HCT116 (cell line): ENCODE measurements at regions not wholly inside any gene's neighbourhood (a gene's known extent, or its start where the extent isn't known, plus 50 kb on each side); places are given as distances from the start of the nearest gene placed in this dataset.

Experiments
- ATAC-seq: fragments of 200-7000 bp; cut with Tn5 transposase; 2 replicates; pipeline ENCODE4 v1.9.1; 2020; ENCODE audit warnings: mild to moderate bottlenecking, moderate library complexity
- BruUV-seq: library from RNA; stranded (reverse); fragments of 400-500 nt; replicated peaks from 2 replicates; lab custom pipeline; 2021; lab: Mats Ljungman, UMichigan
- CTCF ChIA-PET: fragments of 300-600 bp; sonication (Branson Sonifier 250); formaldehyde crosslinking; loops from one replicate; lab custom pipeline; 2021; ENCODE audit warnings: antibody characterized with exemption; lab: Charles Lee
- POLR2A ChIA-PET: fragments of 300-600, 350-600 bp; sonication (Branson Sonifier 250); formaldehyde crosslinking; loops from one replicate; lab custom pipeline; 2021; ENCODE audit warnings: antibody characterized with exemption; lab: Charles Lee
- RAD21 ChIA-PET, 2 experiments: fragments of 300-600 bp; sonication (Branson Sonifier 250); formaldehyde crosslinking; loops; one replicate each; lab custom pipeline; 2023; ENCODE audit warnings: low total read pairs in 2 of 2; ENCODE audit not compliant: uncharacterized antibody in 2 of 2, unreplicated experiment in 2 of 2, low non-redundant PET in 1 of 2; lab: Charles Lee
- DNase-seq: peaks from one replicate; pipeline ENCODE4 v3.0.0-alpha.2; 2010; ENCODE audit warnings: low read depth, low spot score
- H2AFZ ChIP-seq: fragments of 200-600 bp; shearing (Covaris generic), sonication (generic); 2 replicates; pipeline ENCODE4 v1.6.1; 2017; ENCODE audit warnings: low read depth, mixed run types, mixed read lengths, antibody characterized with exemption, low read length; ENCODE audit not compliant: poor library complexity, severe bottlenecking
- H3K27ac ChIP-seq: 2 replicates; pipeline ENCODE4 v1.5.1; 2012; ENCODE audit warnings: low read depth, low read length
- H3K27me3 ChIP-seq: fragments of 200-600 bp; sonication (generic); 2 replicates; pipeline ENCODE4 v1.6.1; 2016; ENCODE audit warnings: mixed run types, low read length, mixed read lengths; ENCODE audit not compliant: insufficient read depth
- H3K36me3 ChIP-seq, 2 experiments: fragments of 200-500 bp in 1 of 2; fragments of 200-600 bp in 1 of 2; sonication (Bioruptor generic) in 1 of 2; sonication (generic) in 1 of 2; 2 replicates each; pipeline versions ENCODE4 v1.5.1 to v1.6.1; 2014 to 2016; ENCODE audit warnings: low read length in 2 of 2, inconsistent platforms in 1 of 2, mixed read lengths in 1 of 2, mixed run types in 1 of 2; ENCODE audit not compliant: insufficient read depth in 2 of 2, control insufficient read depth in 1 of 2
- H3K4me1 ChIP-seq, 2 experiments: fragments of 200-600 bp in 1 of 2; sonication (generic) in 1 of 2; 2 replicates each; pipeline versions ENCODE4 v1.5.1 to v1.6.1; 2012 to 2017; ENCODE audit warnings: low read length in 2 of 2, inconsistent platforms in 1 of 2, mild to moderate bottlenecking in 1 of 2, mixed read lengths in 1 of 2, mixed run types in 1 of 2, moderate library complexity in 1 of 2; ENCODE audit not compliant: insufficient read depth in 2 of 2, control insufficient read depth in 1 of 2
- H3K4me2 ChIP-seq: fragments of 200-600 bp; sonication (generic); 2 replicates; pipeline ENCODE4 v1.6.1; 2017; ENCODE audit warnings: mixed run types, low read length, mixed read lengths
- H3K4me3 ChIP-seq, 2 experiments: fragments of 200-600 bp in 1 of 2; sonication (generic) in 1 of 2; replicated peaks in 1 of 2; 2 replicates each; pipeline ENCODE4 v1.5.1; 2011 to 2016; ENCODE audit warnings: low read length in 2 of 2, control low read depth in 1 of 2, low read depth in 1 of 2, mild to moderate bottlenecking in 1 of 2, mixed read lengths in 1 of 2, mixed run types in 1 of 2
- H3K79me2 ChIP-seq: fragments of 200-600 bp; sonication (generic); 2 replicates; pipeline ENCODE4 v1.6.1; 2017; ENCODE audit warnings: mild to moderate bottlenecking, mixed run types, low read length, moderate library complexity, mixed read lengths; ENCODE audit not compliant: insufficient read depth
- H3K9ac ChIP-seq: fragments of 200-600 bp; sonication (generic); 2 replicates; pipeline ENCODE4 v1.6.1; 2016; ENCODE audit warnings: low read length, mixed read lengths
- H3K9me2 ChIP-seq: fragments of 200-600 bp; sonication (generic), shearing (Covaris generic); 2 replicates; pipeline ENCODE4 v1.6.1; 2017; ENCODE audit warnings: mixed run types, mild to moderate bottlenecking, moderate library complexity; ENCODE audit not compliant: insufficient read depth
- H3K9me3 ChIP-seq, 2 experiments: fragments of 200-500 bp in 1 of 2; fragments of 200-600 bp in 1 of 2; sonication (Bioruptor generic) in 1 of 2; sonication (generic) in 1 of 2; 2 replicates each; pipeline ENCODE4 v1.6.1; 2014 to 2017; ENCODE audit warnings: low read length in 2 of 2, mixed read lengths in 2 of 2, inconsistent platforms in 1 of 2, low read depth in 1 of 2, mild to moderate bottlenecking in 1 of 2, mixed run types in 1 of 2, moderate library complexity in 1 of 2; ENCODE audit not compliant: control insufficient read depth in 1 of 2, insufficient read depth in 1 of 2
- H4K20me1 ChIP-seq: fragments of 200-600 bp; sonication (generic), shearing (Covaris generic); 2 replicates; pipeline ENCODE4 v1.6.1; 2017; ENCODE audit warnings: mixed run types, mild to moderate bottlenecking, moderate library complexity; ENCODE audit not compliant: insufficient read depth
- ATF3 ChIP-seq: IDR thresholded peaks from 2 replicates; pipeline ENCODE4 v1.6.1; 2012
- CBX3 ChIP-seq: IDR thresholded peaks from 2 replicates; pipeline ENCODE4 v1.6.1; 2012; ENCODE audit warnings: low read depth
- EZH2phosphoT487 ChIP-seq: fragments of 200-600 bp; IDR thresholded peaks from 2 replicates; pipeline ENCODE4 v1.6.1; 2018; ENCODE audit warnings: antibody characterized with exemption, borderline replicate concordance
- FOSL1 ChIP-seq: IDR thresholded peaks from 2 replicates; pipeline ENCODE4 v1.6.1; 2012; ENCODE audit warnings: low read depth
- JUND ChIP-seq: IDR thresholded peaks from 2 replicates; pipeline ENCODE4 v1.6.1; 2012
- MAX ChIP-seq: IDR thresholded peaks from 2 replicates; pipeline ENCODE4 v1.6.1; 2012
- POLR2A ChIP-seq: IDR thresholded peaks from 2 replicates; pipeline ENCODE4 v1.7.0; 2011; ENCODE audit warnings: borderline replicate concordance; ENCODE audit not compliant: insufficient read depth, insufficient read length; ENCODE audit errors: extremely low read depth
- RAD21 ChIP-seq: IDR thresholded peaks from 2 replicates; pipeline ENCODE4 v1.6.1; 2012; ENCODE audit warnings: low read depth, mild to moderate bottlenecking
- REST ChIP-seq: IDR thresholded peaks from 2 replicates; pipeline ENCODE4 v1.6.1; 2012; ENCODE audit warnings: low read depth
- SIN3A ChIP-seq: IDR thresholded peaks from 2 replicates; pipeline ENCODE4 v1.6.1; 2012; ENCODE audit warnings: low read depth
- ZNF274 ChIP-seq: fragments of 200-500 bp; sonication (Bioruptor generic); IDR thresholded peaks from 2 replicates; pipeline ENCODE4 v1.6.1; 2014; ENCODE audit warnings: mild to moderate bottlenecking, low read depth, low read length, inconsistent platforms
- intact Hi-C: fragments of 100-400 bp; cut with micrococcal nuclease; formaldehyde crosslinking; loops from 2 replicates; pipeline ENCODE4 v1.10.0; 2022

- H3K27ac ChIP-seq: no peak overlapping the region
- no peak overlapping the region for H2AFZ ChIP-seq
- RAD21 ChIA-PET: no interaction called here
- H3K27me3 ChIP-seq: no peaks in the 10 kb centered on the region
- POLR2A ChIA-PET: no interaction called here
- no peaks in the 10 kb centered on the region for H3K36me3 ChIP-seq
- H3K4me2 ChIP-seq: no peak overlapping the region
- ATAC-seq (no peak), DNase-seq (no peak)
- intact Hi-C loops: loop anchor here (10.0 kb wide), 1 partner anchor 669 kb away; the partner anchor contains the start of gene NXPH2
- no peaks in the 10 kb centered on the region for H3K9me3 ChIP-seq
- no peaks in the 10 kb centered on the region for H4K20me1 ChIP-seq
- no peak overlapping the region for H3K9ac ChIP-seq
- H3K9me2 ChIP-seq: no peaks in the 10 kb centered on the region
- H3K4me3 ChIP-seq: no peak overlapping the region
- no peaks in the 10 kb centered on the region for H3K4me1 ChIP-seq
- CTCF ChIA-PET: no interaction called here
- H3K79me2 ChIP-seq: no peaks in the 10 kb centered on the region
- TF ChIP-seq FOSL1 (no peak), SIN3A (no peak), MAX (no peak), ATF3 (no peak), JUND (no peak), ZNF274 (no peak)
- no TSS peak for BruUV-seq
These were observed 151.4 kb downstream of the HNMT start for GRCh38 chr2:138115666-138116065.

- Histone ChIP-seq H3K79me2 (no peaks in the 10 kb centered on the region), H3K9me2 (no peaks in the 10 kb centered on the region), H4K20me1 (no peaks in the 10 kb centered on the region), H3K36me3 (no peaks in the 10 kb centered on the region), H3K4me2 (no peak overlapping the region), H3K9ac (no peak overlapping the region), H3K27me3 (no peaks in the 10 kb centered on the region), H3K9me3 (no peaks in the 10 kb centered on the region), H3K4me3 (no peak overlapping the region), H2AFZ (no peak overlapping the region), H3K4me1 (no peaks in the 10 kb centered on the region), H3K27ac (no peak overlapping the region)
- ChIA-PET RAD21 (no interaction called here), CTCF (no interaction called here), POLR2A (no interaction called here)
- DNase-seq (no peak), ATAC-seq (no peak)
- no TSS peak for BruUV-seq
- TF ChIP-seq REST: no peak
- TF ChIP-seq POLR2A: no peak
- TF ChIP-seq EZH2phosphoT487: no peak
- TF ChIP-seq CBX3: no peak
- TF ChIP-seq ATF3: no peak
- TF ChIP-seq RAD21: no peak
- no peak for TF ChIP-seq ZNF274
- intact Hi-C loops: loop anchor here (10.0 kb wide), 1 partner anchor 668 kb away; the partner anchor contains the start of gene NXPH2
These were observed 152.2 kb downstream of the HNMT start for GRCh38 chr2:138116456-138116855.
